ENCODE measurements at regions not wholly inside any gene's neighbourhood (a gene's known extent, or its start where the extent isn't known, plus 50 kb on each side); places are given as distances from the start of the nearest gene placed in this dataset.

DNA sequence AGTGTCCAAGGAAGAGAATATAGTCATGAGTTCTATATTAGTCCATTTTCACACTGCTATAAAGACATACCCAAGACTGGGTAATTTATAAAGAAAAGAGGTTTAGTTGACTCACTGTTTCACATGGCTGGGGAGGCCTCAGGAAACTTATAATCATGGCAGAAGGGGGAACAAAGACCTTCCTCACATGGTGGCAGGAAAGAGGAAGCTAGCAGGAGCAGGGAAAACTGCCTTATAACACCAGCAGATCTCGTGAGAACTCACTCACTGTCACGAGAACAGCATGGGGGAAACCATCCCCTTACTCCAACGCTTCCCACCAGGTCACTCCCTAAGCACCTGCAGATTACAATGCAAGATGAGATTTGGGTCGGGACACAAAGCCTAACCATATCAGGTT, 139.0 kb upstream of the ZNF438 start:
- no peaks in the 10 kb centered on the region for H3K36me3 ChIP-seq
- no peak for TF ChIP-seq POLR2A (IDR thresholded peaks at IDR 0.05)
- TF ChIP-seq POLR2AphosphoS5 (IDR thresholded peaks at IDR 0.05) = no peak
- TF ChIP-seq, protein P1, sequence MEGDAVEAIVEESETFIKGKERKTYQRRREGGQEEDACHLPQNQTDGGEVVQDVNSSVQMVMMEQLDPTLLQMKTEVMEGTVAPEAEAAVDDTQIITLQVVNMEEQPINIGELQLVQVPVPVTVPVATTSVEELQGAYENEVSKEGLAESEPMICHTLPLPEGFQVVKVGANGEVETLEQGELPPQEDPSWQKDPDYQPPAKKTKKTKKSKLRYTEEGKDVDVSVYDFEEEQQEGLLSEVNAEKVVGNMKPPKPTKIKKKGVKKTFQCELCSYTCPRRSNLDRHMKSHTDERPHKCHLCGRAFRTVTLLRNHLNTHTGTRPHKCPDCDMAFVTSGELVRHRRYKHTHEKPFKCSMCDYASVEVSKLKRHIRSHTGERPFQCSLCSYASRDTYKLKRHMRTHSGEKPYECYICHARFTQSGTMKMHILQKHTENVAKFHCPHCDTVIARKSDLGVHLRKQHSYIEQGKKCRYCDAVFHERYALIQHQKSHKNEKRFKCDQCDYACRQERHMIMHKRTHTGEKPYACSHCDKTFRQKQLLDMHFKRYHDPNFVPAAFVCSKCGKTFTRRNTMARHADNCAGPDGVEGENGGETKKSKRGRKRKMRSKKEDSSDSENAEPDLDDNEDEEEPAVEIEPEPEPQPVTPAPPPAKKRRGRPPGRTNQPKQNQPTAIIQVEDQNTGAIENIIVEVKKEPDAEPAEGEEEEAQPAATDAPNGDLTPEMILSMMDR (IDR thresholded peaks at IDR 0.05) = no peak
- DNase-seq (ENCODE audit: low spot score in 2 of 2) = no peak
- H3K4me3 ChIP-seq = no peak overlapping the region
- H3K9me3 ChIP-seq = peaks cover 4 to 13% of the 10 kb centered on the region in 2 donors
- H3K27ac ChIP-seq = no peak overlapping the region
- no peaks in the 10 kb centered on the region for H3K27me3 ChIP-seq
- intact Hi-C loops (cut with DNase I; ENCODE audit: low total_unique reads) = loop anchor here (10.0 kb wide), 1 partner anchor 544 kb away; no protein-coding TSS in a partner anchor
- no peaks in the 10 kb centered on the region for H3K4me1 ChIP-seq

DNA sequence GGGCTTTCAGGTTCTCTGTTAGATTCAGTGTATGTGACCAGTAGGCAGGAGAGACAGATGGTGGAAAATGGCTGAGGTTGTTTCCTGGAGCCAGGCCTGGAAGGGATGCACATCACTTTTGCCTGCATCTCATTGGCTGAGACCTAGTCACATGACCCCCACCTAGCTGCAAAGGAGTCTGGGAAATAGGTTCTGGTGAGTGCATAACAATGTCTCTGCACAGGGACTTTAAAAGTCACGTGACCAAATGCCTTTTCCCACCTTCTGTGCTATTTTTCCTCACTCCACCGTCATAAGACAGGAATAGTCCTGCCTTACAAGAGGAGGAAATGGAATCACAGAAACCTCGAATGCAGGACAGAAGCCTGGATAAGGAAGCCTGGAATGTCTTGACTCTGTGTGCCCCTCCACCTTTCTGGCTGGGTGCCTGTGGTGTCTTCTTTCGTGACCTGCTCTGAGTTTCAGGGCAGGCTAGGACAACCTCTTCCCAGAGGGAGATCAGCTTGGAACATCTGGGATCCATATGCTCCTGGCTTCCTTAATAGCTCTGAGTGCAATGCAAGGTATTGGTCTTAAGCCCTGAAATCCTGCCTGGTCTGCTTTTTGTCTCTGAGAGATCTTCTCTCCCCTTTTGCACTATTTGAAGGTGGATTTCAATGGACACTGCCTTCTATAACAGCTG, 139.9 kb upstream of the ZNF438 start:
- Histone ChIP-seq H3K4me3 (no peak overlapping the region), H3K36me3 (no peaks in the 10 kb centered on the region), H3K9me3 (peaks cover 0 to 7% of the 10 kb centered on the region in 2 donors), H3K4me1 (no peaks in the 10 kb centered on the region), H3K27me3 (no peaks in the 10 kb centered on the region), H3K27ac (no peak overlapping the region)
- intact Hi-C loops (cut with DNase I; ENCODE audit: low total_unique reads) = loop anchor here (10.0 kb wide), 1 partner anchor 543 kb away; no protein-coding TSS in a partner anchor
- TF ChIP-seq POLR2AphosphoS5 (IDR thresholded peaks at IDR 0.05) (no peak), POLR2A (IDR thresholded peaks at IDR 0.05) (no peak)
- TF ChIP-seq, protein P1 (IDR thresholded peaks at IDR 0.05) = no peak
- no peak for DNase-seq (ENCODE audit: low spot score in 2 of 2)

DNA sequence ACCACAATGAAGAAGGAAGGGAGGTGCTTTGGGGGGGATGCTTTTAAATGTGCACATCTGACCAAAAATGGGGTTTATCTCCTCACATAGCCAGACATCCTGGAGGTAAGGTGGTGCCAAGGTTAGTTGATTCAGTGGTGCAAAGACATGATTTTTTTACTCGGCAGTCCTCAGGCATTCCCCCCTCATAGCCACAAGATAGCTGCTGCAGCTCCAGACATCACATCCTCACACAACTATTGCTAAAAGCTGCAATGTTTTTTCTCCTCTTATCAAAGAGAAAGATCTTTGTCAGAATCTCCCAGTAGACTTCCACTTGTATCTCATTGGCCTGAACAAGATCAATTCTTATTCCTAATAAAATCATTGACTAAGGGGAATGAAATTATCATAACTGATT, 141.3 kb upstream of the ZNF438 start:
- Histone ChIP-seq H3K27ac (no peak overlapping the region), H3K27me3 (no peaks in the 10 kb centered on the region), H3K36me3 (no peaks in the 10 kb centered on the region), H3K4me3 (no peak overlapping the region), H3K9me3 (peaks cover 0 to 7% of the 10 kb centered on the region in 2 donors), H3K4me1 (no peaks in the 10 kb centered on the region)
- DNase-seq (ENCODE audit: low spot score in 2 of 2) = no peak
- TF ChIP-seq POLR2AphosphoS5 (IDR thresholded peaks at IDR 0.05) = no peak
- TF ChIP-seq, protein P1 (IDR thresholded peaks at IDR 0.05) = no peak
- no peak for TF ChIP-seq POLR2A (IDR thresholded peaks at IDR 0.05)
- intact Hi-C loops (cut with DNase I; ENCODE audit: low total_unique reads) = loop anchor here (10.0 kb wide), 1 partner anchor 542 kb away; no protein-coding TSS in a partner anchor

DNA sequence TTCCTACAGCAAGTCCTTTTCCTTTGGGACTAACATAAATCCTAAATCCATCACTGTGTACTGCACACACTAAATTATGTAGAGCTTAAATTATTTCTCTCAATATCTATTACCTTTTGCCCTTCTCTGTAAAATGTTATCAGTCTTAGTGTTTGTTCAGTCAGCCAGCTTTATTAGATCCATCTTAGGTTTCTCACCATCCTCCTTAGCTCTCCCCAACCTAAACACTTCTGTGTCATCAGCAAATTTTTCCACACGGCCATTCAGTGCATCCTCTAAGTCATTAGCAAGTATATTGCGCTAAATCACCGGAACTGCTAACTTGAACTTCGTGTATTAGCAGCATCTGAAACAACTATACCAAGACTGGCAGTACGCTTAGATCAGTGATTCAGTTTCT, 142.1 kb upstream of the ZNF438 start:
- Histone ChIP-seq H3K9me3 (peaks cover 0 to 7% of the 10 kb centered on the region in 2 donors), H3K4me3 (no peak overlapping the region), H3K4me1 (no peaks in the 10 kb centered on the region), H3K36me3 (no peaks in the 10 kb centered on the region), H3K27me3 (no peaks in the 10 kb centered on the region), H3K27ac (no peak overlapping the region)
- intact Hi-C loops (cut with DNase I; ENCODE audit: low total_unique reads) = loop anchor here (10.0 kb wide), 1 partner anchor 541 kb away; no protein-coding TSS in a partner anchor
- no peak for DNase-seq (ENCODE audit: low spot score in 2 of 2)
- TF ChIP-seq, protein P1 (IDR thresholded peaks at IDR 0.05) = no peak
- TF ChIP-seq POLR2AphosphoS5 (IDR thresholded peaks at IDR 0.05) (no peak), POLR2A (IDR thresholded peaks at IDR 0.05) (no peak)

DNA sequence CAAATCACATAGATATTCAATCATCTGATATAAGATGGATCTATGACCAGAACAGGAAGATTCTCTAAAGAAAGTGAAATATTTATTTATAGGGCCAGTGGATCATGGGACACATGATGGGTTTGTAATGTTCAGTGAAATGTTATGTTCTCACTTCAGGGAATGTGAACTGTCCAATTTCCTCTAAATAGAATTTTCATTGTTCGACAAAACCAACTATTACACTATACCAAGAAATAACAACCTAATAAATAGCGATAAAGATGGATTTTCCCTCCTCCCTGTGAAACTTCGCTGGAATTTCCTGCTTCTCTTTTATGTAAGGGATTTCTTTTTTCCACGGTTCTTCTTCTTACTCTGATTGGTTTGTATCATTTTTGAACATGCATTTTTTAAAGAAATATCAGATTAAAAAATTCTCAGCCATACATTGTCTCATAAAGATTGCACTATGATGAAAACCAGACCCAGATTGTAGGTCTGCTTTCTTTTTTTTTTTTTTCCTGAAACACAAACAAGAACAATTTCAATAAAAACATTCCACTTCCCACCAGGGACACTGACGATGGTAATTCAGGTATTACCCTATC, 139.8 kb upstream of the ZEB1 start:
- TF ChIP-seq POLR2A (IDR thresholded peaks at IDR 0.05) (no peak), POLR2AphosphoS5 (IDR thresholded peaks at IDR 0.05) (no peak)
- TF ChIP-seq, protein P1 (IDR thresholded peaks at IDR 0.05) = no peak
- no peaks in the 10 kb centered on the region for H3K27me3 ChIP-seq
- peaks cover 0 to 7% of the 10 kb centered on the region in 2 donors for H3K9me3 ChIP-seq
- H3K27ac ChIP-seq = no peak overlapping the region
- no peaks in the 10 kb centered on the region for H3K36me3 ChIP-seq
- intact Hi-C loops (cut with DNase I; ENCODE audit: low total_unique reads) = loop anchor here (10.0 kb wide), 1 partner anchor 536 kb away; no protein-coding TSS in a partner anchor
- H3K4me3 ChIP-seq = no peak overlapping the region
- H3K4me1 ChIP-seq = no peaks in the 10 kb centered on the region
- DNase-seq (ENCODE audit: low spot score in 2 of 2) = no peak
